GM21390 (cell line): ENCODE measurements at regions not wholly inside any gene's neighbourhood (a gene's known extent, or its start where the extent isn't known, plus 50 kb on each side); places are given as distances from the start of the nearest gene placed in this dataset.
"Not testable (repeated sequence)": the region's sequence is repeated elsewhere in the genome, so short reads cannot be mapped to it uniquely, and the experiment has no call there.

Experiments
- ATAC-seq: cut with Tn5 transposase; IDR thresholded peaks from one replicate; pipeline ENCODE4 v1.9.1; 2021; ENCODE audit not compliant: unreplicated experiment

GRCh38 chr13:111491659-111492058 is 171.2 kb downstream of the TEX29 start:
- ATAC-seq, result no peak

- ATAC-seq, result no peak
Observed at GRCh38 chr13:111492341-111492950, 172.0 kb downstream of the TEX29 start.

- ATAC-seq, result no peak
Observed at GRCh38 chr13:111492958-111493357, 172.5 kb downstream of the TEX29 start.

- no peak for ATAC-seq
Observed at GRCh38 chr13:111493468-111493867, 173.0 kb downstream of the TEX29 start.

GRCh38 chr13:111494641-111495040 is 174.2 kb downstream of the TEX29 start:
- no peak for ATAC-seq

- ATAC-seq, result not testable (repeated sequence)
Observed at GRCh38 chr13:111501596-111502535, 181.4 kb downstream of the TEX29 start.

GRCh38 chr13:111502957-111503356 is 182.5 kb downstream of the TEX29 start:
- no peak for ATAC-seq

- ATAC-seq, result no peak
Observed at GRCh38 chr13:111503376-111503775, 182.9 kb downstream of the TEX29 start.

- no peak for ATAC-seq
Observed at GRCh38 chr13:111503905-111504695, 183.7 kb downstream of the TEX29 start.

- no peak for ATAC-seq
Observed at GRCh38 chr13:111505175-111505777, 184.8 kb downstream of the TEX29 start.

- no peak for ATAC-seq
Observed at GRCh38 chr13:111506125-111506524, 185.7 kb downstream of the TEX29 start.

- ATAC-seq, result no peak
Observed at GRCh38 chr13:111506621-111507020, 186.2 kb downstream of the TEX29 start.

- no peak for ATAC-seq
Observed at GRCh38 chr13:111508164-111508870, 187.9 kb downstream of the TEX29 start.

GRCh38 chr13:111508902-111509509 is 188.6 kb downstream of the TEX29 start:
- ATAC-seq, result no peak

GRCh38 chr13:111510502-111511218 is 190.2 kb downstream of the TEX29 start:
- ATAC-seq, result no peak

GRCh38 chr13:111511219-111511732 is 190.8 kb downstream of the TEX29 start:
- ATAC-seq, result no peak

GRCh38 chr13:111511805-111512504 is 191.5 kb downstream of the TEX29 start:
- no peak for ATAC-seq

- no peak for ATAC-seq
Observed at GRCh38 chr13:111512707-111513106, 192.3 kb downstream of the TEX29 start.
